HepG2 (cell line): ENCODE measurements at regions not wholly inside any gene's neighbourhood (a gene's known extent, or its start where the extent isn't known, plus 50 kb on each side); places are given as distances from the start of the nearest gene placed in this dataset.

Experiments used
- ATF2 ChIP-seq: sonication (generic); formaldehyde crosslinking; IDR thresholded peaks from 2 replicates; pipeline ENCODE4 v1.4.0; 2020; ENCODE audit warnings: missing genetic modification reagents
- ATM ChIP-seq: fragments of 450-650 bp; IDR thresholded peaks from 2 replicates; pipeline ENCODE4 v1.7.1; 2017; ENCODE audit warnings: mild to moderate bottlenecking, borderline replicate concordance
- KLF12 ChIP-seq: sonication (generic); formaldehyde crosslinking; IDR thresholded peaks from 2 replicates; pipeline ENCODE4 v1.4.0; 2020; ENCODE audit warnings: missing genetic modification reagents, borderline replicate concordance
- MXD1 ChIP-seq: sonication (generic); formaldehyde crosslinking; IDR thresholded peaks from 2 replicates; pipeline ENCODE4 v1.4.0; 2020; ENCODE audit warnings: mild to moderate bottlenecking, missing genetic modification reagents
- PAF1 ChIP-seq: IDR thresholded peaks from 2 replicates; pipeline ENCODE4 v1.6.1; 2016; ENCODE audit warnings: missing genetic modification reagents, missing compliant biosample characterization
- USF2 ChIP-seq, 2 experiments: sonication (generic) in 1 of 2; formaldehyde crosslinking in 1 of 2; IDR thresholded peaks; 2 replicates each; pipeline versions ENCODE4 v1.5.1 to v1.6.1; 2011 to 2020; ENCODE audit warnings: borderline replicate concordance in 1 of 2, low read depth in 1 of 2, low read length in 1 of 2, mild to moderate bottlenecking in 1 of 2, missing genetic modification reagents in 1 of 2, moderate library complexity in 1 of 2
- ZHX2 ChIP-seq, 2 experiments: sonication (generic) in 1 of 2; formaldehyde crosslinking in 1 of 2; IDR thresholded peaks; 2 replicates each; pipeline versions ENCODE4 v1.6.1 to v1.9.0; 2014 to 2022; ENCODE audit warnings: antibody characterized with exemption in 1 of 2, borderline replicate concordance in 1 of 2, inconsistent platforms in 1 of 2, low read depth in 1 of 2, missing genetic modification reagents in 1 of 2
- ZNF318 ChIP-seq: sonication (generic); formaldehyde crosslinking; IDR thresholded peaks from 2 replicates; pipeline ENCODE4 v1.4.0; 2020; ENCODE audit warnings: mild to moderate bottlenecking, missing genetic modification reagents
- ZNF773 ChIP-seq: sonication (generic); formaldehyde crosslinking; IDR thresholded peaks from 2 replicates; pipeline ENCODE4 v1.4.0; 2020; ENCODE audit warnings: missing genetic modification reagents, borderline replicate concordance

- TF ChIP-seq ZHX2 (IDR thresholded peaks at IDR 0.05; ENCODE audit: low read depth) (no peak), ZHX2 (CRISPR knock-in tag; IDR thresholded peaks at IDR 0.05; ENCODE audit: borderline replicate concordance) (no peak), KLF12 (no peak), ATM (no peak), PAF1 (CRISPR knock-in tag) (no peak), MXD1 (CRISPR knock-in tag) (no peak), USF2 (IDR thresholded peaks at IDR 0.05; ENCODE audit: low read depth, low read length) (no peak), USF2 (CRISPR knock-in tag; IDR thresholded peaks at IDR 0.05; ENCODE audit: borderline replicate concordance) (no peak), ZNF773 (CRISPR knock-in tag) (no peak), ATF2 (no peak), ZNF318 (CRISPR knock-in tag) (no peak)
Measured at GRCh38 chrX:20397587-20397986, 130.9 kb upstream of the RPS6KA3 start (continued).
